IMR-90 (cell line): ENCODE measurements at regions not wholly inside any gene's neighbourhood (a gene's known extent, or its start where the extent isn't known, plus 50 kb on each side); places are given as distances from the start of the nearest gene placed in this dataset.

Experiments used
- ATAC-seq: fragments of 200-7000 bp; cut with Tn5 transposase; 2 replicates; pipeline ENCODE4 v1.9.1; 2020; ENCODE audit warnings: low read depth, mild to moderate bottlenecking, moderate library complexity
- BruUV-seq: library from RNA; stranded (reverse); fragments of 400-500 nt; replicated peaks from 2 replicates; lab custom pipeline; 2021; lab: Mats Ljungman, UMichigan
- CTCF ChIA-PET: fragments of 300-600 bp; formaldehyde crosslinking; extraction: SDS; loops from one replicate; lab custom pipeline; 2021; ENCODE audit warnings: antibody characterized with exemption; lab: Yijun Ruan, JAX
- POLR2A ChIA-PET: fragments of 300-600 bp; sonication (Branson Sonifier 250); formaldehyde crosslinking; loops from one replicate; lab custom pipeline; 2022; ENCODE audit warnings: antibody characterized with exemption; ENCODE audit not compliant: unreplicated experiment; lab: Charles Lee
- DNase-seq: peaks from one replicate; pipeline ENCODE4 v3.0.0; 2013
- H2AFZ ChIP-seq: replicated peaks from 2 replicates; pipeline ENCODE3; 2013; ENCODE audit warnings: low read length, mild to moderate bottlenecking; ENCODE audit not compliant: poor library complexity
- H2AK5ac ChIP-seq: 2 replicates; pipeline ENCODE4 v1.6.1; 2013; ENCODE audit warnings: low read depth, low read length, inconsistent platforms
- H2AK9ac ChIP-seq: replicated peaks from 2 replicates; pipeline ENCODE3; 2013; ENCODE audit warnings: mild to moderate bottlenecking, low read depth, low read length, moderate library complexity; ENCODE audit not compliant: poor library complexity
- H2BK120ac ChIP-seq: 2 replicates; pipeline ENCODE4 v1.6.1; 2013; ENCODE audit warnings: low read depth, low read length, inconsistent platforms
- H2BK15ac ChIP-seq: 3 replicates; pipeline ENCODE4 v1.6.1; 2013; ENCODE audit warnings: low read depth, low read length, inconsistent platforms
- H2BK20ac ChIP-seq: 2 replicates; pipeline ENCODE4 v1.6.1; 2013; ENCODE audit warnings: low read depth, mild to moderate bottlenecking, inconsistent platforms, low read length, moderate library complexity
- H2BK5ac ChIP-seq: 2 replicates; pipeline ENCODE4 v1.6.1; 2013; ENCODE audit warnings: mild to moderate bottlenecking, low read depth, low read length, inconsistent platforms; ENCODE audit not compliant: poor library complexity, severe bottlenecking
- H3K14ac ChIP-seq: replicated peaks from 2 replicates; pipeline ENCODE4 v1.6.1; 2013; ENCODE audit warnings: low read depth, low read length, inconsistent platforms
- H3K18ac ChIP-seq: 2 replicates; pipeline ENCODE4 v1.6.1; 2013; ENCODE audit warnings: low read depth, low read length, control low read depth
- H3K23ac ChIP-seq: 2 replicates; pipeline ENCODE4 v1.6.1; 2013; ENCODE audit warnings: low read depth, low read length, inconsistent platforms
- H3K27ac ChIP-seq: 2 replicates; pipeline ENCODE4 v1.5.1; 2013; ENCODE audit warnings: mild to moderate bottlenecking, control low read depth, low read length; ENCODE audit not compliant: insufficient read depth
- H3K27me3 ChIP-seq: 2 replicates; pipeline ENCODE4 v1.6.1; 2013; ENCODE audit warnings: low read length; ENCODE audit not compliant: control insufficient read depth, insufficient read depth
- H3K36me3 ChIP-seq: 2 replicates; pipeline ENCODE4 v1.6.1; 2013; ENCODE audit warnings: low read length, mixed read lengths; ENCODE audit not compliant: control insufficient read depth, insufficient read depth
- H3K4ac ChIP-seq: 2 replicates; pipeline ENCODE4 v1.6.1; 2013; ENCODE audit warnings: low read depth, low read length, inconsistent platforms
- H3K4me1 ChIP-seq: 2 replicates; pipeline ENCODE4 v1.6.1; 2013; ENCODE audit warnings: low read length, mixed read lengths; ENCODE audit not compliant: control insufficient read depth, insufficient read depth
- H3K4me2 ChIP-seq: 2 replicates; pipeline ENCODE4 v1.6.1; 2013; ENCODE audit warnings: low read depth, mild to moderate bottlenecking, control low read depth, low read length, moderate library complexity
- H3K4me3 ChIP-seq: 2 replicates; pipeline ENCODE4 v1.5.1; 2013; ENCODE audit warnings: low read depth, mild to moderate bottlenecking, control low read depth, low read length, moderate library complexity; ENCODE audit not compliant: insufficient read depth
- H3K56ac ChIP-seq: 2 replicates; pipeline ENCODE4 v1.6.1; 2013; ENCODE audit warnings: low read length, inconsistent platforms; ENCODE audit not compliant: insufficient read depth; ENCODE audit errors: extremely low read depth
- H3K79me1 ChIP-seq, 2 experiments: 2 replicates each; pipeline ENCODE4 v1.6.1; 2013; ENCODE audit warnings: low read length in 2 of 2, inconsistent platforms in 1 of 2, low read depth in 1 of 2
- H3K9ac ChIP-seq: 2 replicates; pipeline ENCODE4 v1.6.1; 2013; ENCODE audit warnings: low read depth, low read length, control low read depth
- H3K9me1 ChIP-seq: 2 replicates; pipeline ENCODE4 v1.6.1; 2013; ENCODE audit warnings: low read length, inconsistent platforms; ENCODE audit not compliant: insufficient read depth
- H3K9me3 ChIP-seq: 2 replicates; pipeline ENCODE4 v1.6.1; 2013; ENCODE audit warnings: low read length; ENCODE audit not compliant: control insufficient read depth, insufficient read depth
- H4K20me1 ChIP-seq: 2 replicates; pipeline ENCODE4 v1.6.1; 2013; ENCODE audit warnings: low read length, inconsistent platforms; ENCODE audit not compliant: insufficient read depth
- H4K5ac ChIP-seq: 2 replicates; pipeline ENCODE4 v1.6.1; 2013; ENCODE audit warnings: mild to moderate bottlenecking, low read depth, low read length, control low read depth
- H4K8ac ChIP-seq, 2 experiments: 2 replicates each; pipeline ENCODE4 v1.6.1; 2013; ENCODE audit warnings: low read depth in 2 of 2, low read length in 2 of 2, control low read depth in 1 of 2, inconsistent platforms in 1 of 2
- H4K91ac ChIP-seq: 2 replicates; pipeline ENCODE4 v1.6.1; 2013; ENCODE audit warnings: low read depth, low read length, inconsistent platforms; ENCODE audit not compliant: insufficient read depth
- BHLHE40 ChIP-seq: fragments of 150-350 bp; IDR thresholded peaks from 2 replicates; pipeline ENCODE4 v1.6.1; 2016; ENCODE audit warnings: mild to moderate bottlenecking, low read depth, low read length
- FOS ChIP-seq: fragments of 150-350 bp; IDR thresholded peaks from 2 replicates; pipeline ENCODE4 v1.6.1; 2016; ENCODE audit warnings: low read depth, low read length
- MAFK ChIP-seq: IDR thresholded peaks from 2 replicates; pipeline ENCODE4 v1.6.1; 2012; ENCODE audit warnings: low read depth, low read length, improper control_type of control experiment
- MAZ ChIP-seq: IDR thresholded peaks from 2 replicates; pipeline ENCODE4 v1.6.1; 2012; ENCODE audit warnings: low read depth, mild to moderate bottlenecking, low read length, improper control_type of control experiment, moderate library complexity, borderline replicate concordance
- MXI1 ChIP-seq: IDR thresholded peaks from 2 replicates; pipeline ENCODE4 v1.6.1; 2012; ENCODE audit warnings: low read depth, mild to moderate bottlenecking, low read length, moderate library complexity, borderline replicate concordance
- NFE2L2 ChIP-seq: fragments of 150-350 bp; IDR thresholded peaks from 2 replicates; pipeline ENCODE4 v1.6.1; 2016; ENCODE audit warnings: low read depth, mild to moderate bottlenecking, low read length
- RAD21 ChIP-seq: IDR thresholded peaks from 2 replicates; pipeline ENCODE4 v1.6.1; 2012; ENCODE audit warnings: low read length, improper control_type of control experiment
- RFX5 ChIP-seq: IDR thresholded peaks from 2 replicates; pipeline ENCODE4 v1.8.0; 2012; ENCODE audit warnings: low read depth, mild to moderate bottlenecking, low read length, moderate library complexity
- SMC3 ChIP-seq: fragments of 150-350 bp; IDR thresholded peaks from 2 replicates; pipeline ENCODE4 v1.6.1; 2016; ENCODE audit warnings: low read depth, mild to moderate bottlenecking, antibody characterized with exemption, low read length, moderate library complexity
- WGBS, 2 experiments: methylation state at CpG; one replicate each; pipeline versions ENCODE4 v1.1.5 to v1.1.7; 2013; ENCODE audit warnings: missing lambda C conversion rate in 2 of 2; ENCODE audit not compliant: insufficient read length in 1 of 2; ENCODE audit errors: extremely low coverage in 2 of 2; 5-methylcytosine and 5-hydroxymethylcytosine counted together
- dilution Hi-C: fragments of 300-500 bp; cut with HindIII; formaldehyde crosslinking; loops from one replicate; pipeline ENCODE4 v1.14.3; 2018; ENCODE audit warnings: low sequenced_read_pairs; ENCODE audit not compliant: unreplicated experiment
- in situ Hi-C: fragments of 300-500 bp; cut with MboI; formaldehyde crosslinking; loops from 3 replicates; pipeline ENCODE4 v1.14.3; 2019; ENCODE audit warnings: low sequenced_read_pairs, inconsistent platforms, mixed read lengths
- intact Hi-C: fragments of 100-400 bp; cut with micrococcal nuclease; formaldehyde crosslinking; loops from 2 replicates; pipeline ENCODE4 v1.10.0; 2022

DNA sequence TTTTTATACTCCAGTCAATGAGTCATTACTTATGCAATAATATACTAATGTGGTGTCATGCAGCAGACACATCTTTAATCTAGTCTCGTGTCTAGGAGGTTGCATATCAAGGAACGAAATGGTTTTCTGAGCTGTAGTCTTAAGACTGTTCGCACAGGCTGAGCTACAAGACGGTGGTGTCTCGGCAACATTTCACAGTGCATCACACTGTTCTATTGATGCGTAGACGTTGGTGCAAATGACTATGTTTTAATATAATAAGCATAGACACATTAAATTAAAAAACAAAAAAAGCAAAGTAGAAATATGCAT is 864.2 kb downstream of the GALR1 start:
- Histone ChIP-seq H2BK20ac (no peak overlapping the region), H2BK5ac (no peak overlapping the region), H2BK120ac (no peak overlapping the region), H2AK9ac (no peak overlapping the region), H4K8ac (no peak overlapping the region), H4K5ac (no peak overlapping the region), H2BK15ac (no peak overlapping the region), H3K9me1 (no peaks in the 10 kb centered on the region), H4K91ac (no peak overlapping the region), H3K79me1 (no peaks in the 10 kb centered on the region), H3K9ac (no peak overlapping the region), H3K4me1 (no peaks in the 10 kb centered on the region), H3K4me2 (no peak overlapping the region), H3K9me3 (peaks cover 21% of the 10 kb centered on the region), H2AFZ (no peak overlapping the region), H2AK5ac (no peak overlapping the region), H3K4me3 (no peak overlapping the region), H3K18ac (no peak overlapping the region), H3K23ac (no peak overlapping the region), H3K14ac (no peak overlapping the region), H3K27me3 (no peaks in the 10 kb centered on the region), H3K27ac (no peak overlapping the region), H3K56ac (no peak overlapping the region), H3K36me3 (no peaks in the 10 kb centered on the region), H4K20me1 (no peaks in the 10 kb centered on the region), H3K4ac (no peak overlapping the region)
- ChIA-PET POLR2A (no interaction called here), CTCF (no interaction called here)
- in situ Hi-C loops, result no loop called here
- BruUV-seq, result no TSS peak
- no peak for TF ChIP-seq NFE2L2
- TF ChIP-seq BHLHE40, result no peak
- TF ChIP-seq RFX5, result no peak
- no peak for TF ChIP-seq SMC3
- TF ChIP-seq MAFK, result no peak
- no peak for TF ChIP-seq RAD21
- no peak for TF ChIP-seq MXI1
- no peak for TF ChIP-seq MAZ
- no peak for TF ChIP-seq FOS
- intact Hi-C loops, result no loop called here
- WGBS, 2 experiments, result no CpG with 5 or more reads among the region's 7 CpGs
- ATAC-seq (no peak), DNase-seq (no peak)
- dilution Hi-C loops, result no loop called here
